Jurkat, Clone E6-1 (cell line): ENCODE measurements at regions not wholly inside any gene's neighbourhood (a gene's known extent, or its start where the extent isn't known, plus 50 kb on each side); places are given as distances from the start of the nearest gene placed in this dataset.

ENCODE experiments used
- DNase-seq: peaks from one replicate; pipeline ENCODE4 v3.0.0-alpha.2; 2011; ENCODE audit warnings: low read depth, low spot score
- H3K4me3 ChIP-seq: 2 replicates; pipeline ENCODE4 v1.5.1; 2011; ENCODE audit warnings: mild to moderate bottlenecking, low read length, control low read depth, moderate library complexity

DNA sequence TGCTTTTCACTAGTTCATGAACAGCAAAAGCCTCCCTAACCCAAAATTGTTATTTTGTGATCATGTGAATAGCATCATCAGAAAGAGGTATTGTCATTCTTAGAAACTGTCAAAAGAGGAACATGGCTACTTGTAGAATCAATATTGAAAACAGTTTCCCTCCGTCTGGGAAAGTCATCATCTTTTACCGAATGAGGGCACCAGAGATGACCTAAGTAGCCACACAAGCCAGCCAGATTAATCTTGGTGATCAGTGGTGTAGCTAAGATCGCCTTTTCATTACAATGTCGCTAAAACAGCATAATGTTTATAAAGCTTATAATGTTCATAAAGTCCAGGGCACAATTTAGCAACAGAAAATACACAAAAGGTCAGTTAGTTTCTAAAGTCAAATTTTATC, 136.1 kb downstream of the SIPA1L2 start:
- H3K4me3 ChIP-seq: no peak overlapping the region
- no peak for DNase-seq

DNA sequence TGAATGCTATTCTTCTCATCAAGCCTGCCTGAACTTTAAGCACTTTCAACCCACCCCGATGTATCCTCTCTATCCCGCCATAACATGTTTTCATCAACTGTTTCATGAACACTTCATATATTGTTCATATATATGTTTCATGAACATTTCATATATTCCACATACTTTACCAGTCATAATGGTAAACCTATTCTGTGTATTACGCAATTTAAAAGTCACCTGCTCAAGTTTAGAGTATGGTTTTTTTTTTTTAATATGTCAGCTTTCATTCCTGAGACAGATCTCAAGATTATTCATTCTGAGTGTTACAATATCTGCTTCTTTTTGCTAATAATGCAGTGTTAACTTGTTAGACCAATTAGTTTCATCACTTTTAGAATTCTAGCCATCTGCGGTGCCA, 140.7 kb downstream of the SIPA1L2 start:
- DNase-seq: no peak
- no peak overlapping the region for H3K4me3 ChIP-seq

DNA sequence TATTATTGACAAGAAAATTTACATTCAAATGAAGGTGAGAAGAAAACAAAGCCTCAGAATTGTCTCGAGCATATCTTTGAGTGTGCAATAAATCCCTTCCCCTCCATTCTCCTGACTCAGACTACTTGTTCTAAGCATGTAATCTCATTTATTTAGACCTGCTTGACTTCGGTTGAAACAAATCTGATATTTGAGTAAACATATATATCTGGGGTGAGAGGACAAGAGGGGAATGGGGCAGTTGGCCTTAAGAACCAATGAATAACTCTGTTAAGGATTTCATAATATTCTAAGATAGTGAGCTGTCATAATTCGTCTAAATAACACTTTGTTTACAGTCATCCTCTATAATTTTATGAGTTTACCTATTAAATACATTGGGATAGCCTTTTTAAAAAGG, 142.7 kb downstream of the SIPA1L2 start:
- no peak overlapping the region for H3K4me3 ChIP-seq
- DNase-seq: no peak

DNA sequence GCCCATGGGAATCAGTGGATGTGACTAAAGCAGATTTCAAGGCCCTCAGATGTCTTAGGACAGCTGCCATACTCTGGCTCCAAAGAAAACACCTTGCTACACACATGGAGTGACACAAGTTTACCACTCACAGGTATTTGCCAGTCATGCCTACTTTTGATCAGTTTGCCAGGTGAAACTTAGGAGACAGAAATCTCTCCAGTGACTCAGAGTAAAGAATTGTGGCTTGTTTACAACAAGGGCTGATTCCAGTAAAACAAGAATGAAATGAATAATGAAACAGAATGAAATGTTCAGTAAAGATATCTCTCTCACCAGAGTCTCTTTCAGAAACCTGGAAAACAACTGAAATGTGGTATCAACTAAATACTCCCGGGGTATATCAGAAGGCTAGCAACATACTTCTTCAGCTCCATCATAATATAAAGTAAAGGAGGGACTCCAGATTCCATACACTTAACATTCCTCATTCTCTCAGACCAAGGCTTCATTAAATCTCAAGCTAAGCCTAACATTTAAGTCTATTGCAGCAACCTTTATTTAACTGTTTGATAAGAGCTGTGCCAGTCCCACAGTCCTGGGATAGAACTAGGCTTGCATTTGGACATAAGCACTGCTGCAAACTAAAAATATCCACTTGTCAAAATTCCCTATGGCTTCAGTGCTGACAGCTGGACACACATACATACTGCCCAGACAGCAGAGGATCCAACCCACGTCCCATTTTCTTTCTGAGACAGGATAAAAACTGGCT, 143.3 kb downstream of the SIPA1L2 start:
- DNase-seq: no peak

DNA sequence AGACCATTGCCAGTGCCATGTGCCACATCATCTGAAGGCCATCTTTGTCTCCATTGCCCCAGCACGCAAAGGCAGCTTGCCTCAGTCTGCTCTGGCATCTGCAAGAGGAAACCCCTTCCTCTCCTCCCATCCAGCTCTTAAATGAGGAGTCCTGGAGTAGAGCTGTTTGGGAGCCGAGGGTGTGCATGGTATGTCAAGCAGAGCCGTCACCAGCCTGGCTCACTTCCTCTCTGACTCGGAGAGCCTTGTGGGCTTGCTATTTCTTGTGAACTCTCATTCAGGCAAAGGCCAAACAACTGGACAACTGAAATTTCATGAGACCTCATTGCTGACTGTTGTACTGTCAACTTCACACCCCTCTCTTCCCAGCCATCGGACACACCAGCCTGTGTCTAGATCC, 143.9 kb downstream of the SIPA1L2 start:
- no peak overlapping the region for H3K4me3 ChIP-seq
- DNase-seq: no peak

More for the DNA sequence above, 143.3 kb downstream of the SIPA1L2 start:
- no peak overlapping the region for H3K4me3 ChIP-seq

DNA sequence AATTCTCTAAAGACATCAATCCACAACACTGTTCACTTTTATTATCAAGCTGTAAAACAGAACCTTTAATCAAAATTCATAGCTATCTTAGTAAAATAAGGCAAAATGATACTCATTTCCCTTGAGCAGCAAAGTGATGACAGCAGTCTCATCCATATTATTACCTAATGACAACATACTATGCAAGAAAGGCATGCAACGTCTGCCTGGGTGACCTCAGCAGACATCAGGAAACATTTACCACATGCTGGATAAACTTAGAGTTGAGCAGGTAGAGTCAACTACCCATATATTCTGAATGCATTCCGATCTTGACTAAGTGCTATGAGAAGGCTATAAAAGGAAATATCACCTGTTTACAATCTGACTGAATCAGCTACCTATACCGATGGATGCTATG, 145.1 kb downstream of the SIPA1L2 start:
- no peak for DNase-seq
- no peak overlapping the region for H3K4me3 ChIP-seq

DNA sequence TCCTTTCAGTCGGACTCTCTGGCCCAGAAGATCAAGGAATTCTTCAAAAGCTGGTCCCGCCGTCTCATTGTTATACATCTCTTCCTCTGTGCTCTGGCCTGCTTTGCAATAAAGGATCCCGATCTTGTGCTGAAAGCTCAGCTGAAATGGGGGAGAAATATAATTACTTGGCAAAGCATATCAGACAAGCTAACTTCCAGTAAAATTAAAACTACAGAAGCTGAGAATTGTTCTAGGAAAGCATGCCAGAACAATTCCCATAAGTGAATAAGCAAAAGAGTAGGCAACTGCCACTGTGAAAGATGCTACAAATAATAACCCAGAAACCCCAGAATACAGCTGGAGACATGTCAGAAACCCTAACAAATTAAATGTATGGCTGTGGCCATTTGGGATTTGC, 146.1 kb downstream of the SIPA1L2 start:
- DNase-seq: no peak
- no peak overlapping the region for H3K4me3 ChIP-seq

DNA sequence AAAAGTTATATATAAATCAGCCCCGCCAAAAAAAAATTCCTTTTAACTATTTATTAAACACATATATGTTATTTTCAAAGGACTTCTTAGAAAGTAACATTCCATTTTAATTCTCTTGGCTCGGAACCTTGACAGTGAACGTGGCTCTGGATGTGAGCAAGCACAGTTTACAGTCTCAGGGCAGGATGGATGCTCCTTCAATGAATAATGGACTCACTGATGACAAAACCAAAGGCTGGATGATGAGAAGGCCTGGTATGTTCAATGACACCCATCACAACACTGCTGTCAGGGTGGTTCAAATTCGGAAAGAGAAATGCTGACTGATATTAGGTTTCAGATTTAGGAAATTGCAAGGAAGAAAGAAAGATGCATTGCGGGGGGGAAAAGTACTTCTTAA, 148.8 kb downstream of the SIPA1L2 start:
- no peak for DNase-seq
- H3K4me3 ChIP-seq: no peak overlapping the region

DNA sequence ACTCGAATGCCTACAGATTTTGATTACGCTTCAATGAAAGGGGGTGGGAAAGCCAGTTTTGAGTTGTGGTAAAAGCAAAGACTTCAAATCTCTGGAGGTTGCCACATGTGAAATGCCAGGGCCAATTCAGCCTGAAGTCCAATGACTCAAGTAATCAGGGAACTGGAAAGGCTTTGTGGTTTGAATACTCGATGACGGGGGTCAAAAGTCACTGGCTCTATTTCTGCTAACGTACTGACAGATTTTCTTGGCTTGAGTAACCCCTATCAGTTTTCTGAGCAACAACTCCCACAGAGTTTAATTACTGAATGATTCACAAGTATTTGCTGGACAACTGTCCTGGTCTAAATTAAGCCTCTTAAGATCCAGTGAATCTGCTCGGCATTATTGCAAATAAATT, 152.2 kb downstream of the SIPA1L2 start:
- no peak overlapping the region for H3K4me3 ChIP-seq
- no peak for DNase-seq

DNA sequence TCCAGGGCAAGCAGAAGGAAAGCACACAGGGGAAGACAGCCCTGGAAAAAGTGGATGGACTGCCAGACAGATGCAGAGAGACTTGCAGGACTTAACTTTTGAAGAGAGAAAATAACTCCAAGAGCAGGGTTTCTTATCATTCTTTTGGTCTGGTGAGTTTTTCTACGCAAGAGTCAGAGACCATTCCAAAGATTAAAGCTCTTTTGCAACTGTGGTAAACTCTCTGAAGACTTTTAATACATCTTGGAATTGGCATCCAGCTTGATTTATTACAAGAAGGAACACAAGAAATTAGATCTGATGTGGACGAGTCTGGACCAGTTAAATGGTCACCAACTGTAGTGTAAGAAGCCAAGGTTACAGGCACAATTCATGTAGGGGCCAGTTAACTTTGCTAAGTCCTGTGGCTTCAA, 153.4 kb downstream of the SIPA1L2 start:
- DNase-seq: no peak
- no peak overlapping the region for H3K4me3 ChIP-seq

DNA sequence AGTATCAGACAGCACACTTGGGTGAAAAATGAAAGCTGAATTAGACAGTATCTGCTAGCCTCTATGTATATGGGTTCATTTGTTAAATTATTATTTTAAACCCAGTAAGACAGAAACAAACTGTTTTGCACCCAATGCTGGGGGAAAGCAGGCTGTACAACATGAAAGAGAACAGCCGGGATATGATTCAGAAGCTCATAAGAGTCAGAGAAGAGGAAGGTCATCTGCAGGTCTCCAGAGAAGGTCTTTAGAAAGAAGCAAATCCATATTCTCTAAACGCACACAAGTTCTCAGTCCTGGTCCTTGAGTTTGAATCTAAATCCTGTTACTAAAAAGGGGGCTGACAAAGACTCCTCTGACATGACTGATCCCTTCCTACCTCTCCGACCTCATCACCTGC, 155.1 kb downstream of the SIPA1L2 start:
- H3K4me3 ChIP-seq: no peak overlapping the region
- DNase-seq: no peak

DNA sequence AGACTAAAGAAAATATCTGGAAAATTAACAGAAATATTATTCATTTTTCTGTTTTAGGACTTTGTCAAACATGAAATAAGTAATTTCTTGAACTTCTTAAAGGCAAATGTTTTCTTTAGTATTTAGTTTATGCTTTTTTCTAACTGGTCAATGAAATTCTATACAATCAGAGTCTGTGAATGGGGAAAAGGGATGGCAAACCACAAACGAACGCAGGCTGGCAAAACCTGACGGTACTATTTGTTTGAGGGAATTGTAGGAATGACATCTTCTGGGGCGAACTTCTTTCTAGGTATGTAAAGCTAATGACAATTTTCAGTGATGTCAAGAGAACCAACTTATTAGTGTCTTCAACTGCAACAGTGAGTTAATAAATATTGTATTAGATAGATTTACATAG, 156.0 kb downstream of the SIPA1L2 start:
- H3K4me3 ChIP-seq: no peak overlapping the region
- DNase-seq: no peak

DNA sequence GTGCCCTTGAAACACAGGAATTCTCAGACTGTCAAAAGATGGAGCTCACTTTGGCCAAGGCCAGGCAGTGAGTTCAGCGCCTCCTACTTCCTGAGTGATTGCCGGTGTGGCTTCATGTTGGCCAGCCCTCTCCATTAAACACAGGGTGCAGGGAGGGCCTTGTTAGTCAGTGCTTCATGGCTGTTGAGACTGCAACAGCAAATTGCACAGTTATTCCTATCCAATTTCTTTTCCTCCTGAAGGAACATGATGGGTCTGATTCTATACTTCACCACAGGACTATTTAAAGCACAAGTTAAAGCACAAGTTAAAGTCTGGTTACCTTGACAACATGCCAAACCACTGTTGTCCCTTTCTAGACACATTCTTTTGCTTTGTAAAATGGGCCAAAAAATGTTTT, 156.6 kb downstream of the SIPA1L2 start:
- no peak for DNase-seq
- H3K4me3 ChIP-seq: no peak overlapping the region

DNA sequence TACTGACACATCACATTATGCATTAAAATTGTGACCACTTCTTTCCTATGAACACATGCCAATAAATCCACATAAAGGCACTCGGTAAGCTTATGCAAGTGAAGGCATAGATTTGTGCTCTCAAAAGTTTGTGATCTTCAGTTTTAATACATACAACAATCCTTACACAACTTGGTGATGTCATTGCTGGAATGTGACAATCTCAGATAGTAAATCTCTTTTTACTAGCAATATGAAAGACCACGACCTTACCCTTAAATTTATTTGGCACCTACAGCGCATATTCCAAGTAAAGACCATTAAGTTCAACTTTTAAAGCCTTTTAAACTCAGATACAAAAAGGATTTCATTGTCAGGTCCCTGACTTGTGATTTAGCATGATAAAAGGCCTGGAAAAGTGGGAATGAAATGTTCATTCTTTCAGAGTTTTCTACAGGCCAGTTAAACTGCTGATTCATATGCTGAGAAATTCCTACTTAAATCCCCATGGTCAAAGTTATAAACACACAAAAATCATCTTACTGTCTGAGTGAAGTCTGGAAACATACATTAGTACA, 157.4 kb downstream of the SIPA1L2 start:
- no peak for DNase-seq
- no peak overlapping the region for H3K4me3 ChIP-seq

DNA sequence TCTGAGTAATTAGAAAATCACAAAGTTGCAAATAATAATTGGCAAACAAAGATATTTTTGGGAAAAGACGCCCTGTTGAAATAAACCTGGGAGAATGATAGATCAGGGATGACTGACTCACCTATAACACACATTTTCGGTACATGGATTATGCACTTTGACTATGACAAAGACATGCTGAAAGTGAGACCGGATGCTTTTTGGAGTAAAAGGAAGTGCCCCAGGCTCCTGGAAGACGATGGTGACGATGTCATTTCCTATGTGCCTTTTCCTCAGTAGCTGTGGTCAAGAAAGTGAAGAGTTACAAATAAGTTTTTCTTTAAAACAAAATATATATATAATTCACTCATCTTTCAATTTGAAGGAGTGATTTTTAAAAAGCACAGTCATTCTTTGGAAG, 158.7 kb downstream of the SIPA1L2 start:
- H3K4me3 ChIP-seq: no peak overlapping the region
- no peak for DNase-seq

DNA sequence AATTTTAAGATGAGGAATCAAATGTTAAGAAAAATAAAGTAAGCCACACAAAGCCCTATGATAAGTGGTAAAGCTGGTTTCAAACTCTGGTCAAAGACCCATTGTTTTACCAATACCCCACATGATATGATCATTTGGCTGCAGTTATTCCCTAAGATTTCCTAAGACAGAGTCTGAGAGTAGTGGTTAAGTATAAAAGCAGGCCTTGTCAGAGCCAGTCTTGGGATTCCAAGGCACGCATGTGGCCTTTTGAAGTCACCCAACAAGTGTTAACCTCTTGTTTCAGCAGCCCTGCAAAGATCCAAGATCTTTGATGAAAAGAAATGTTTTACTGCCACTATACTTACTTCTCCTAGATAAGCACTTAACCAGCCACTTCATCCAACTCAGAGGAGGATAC, 159.2 kb downstream of the SIPA1L2 start:
- DNase-seq: no peak

DNA sequence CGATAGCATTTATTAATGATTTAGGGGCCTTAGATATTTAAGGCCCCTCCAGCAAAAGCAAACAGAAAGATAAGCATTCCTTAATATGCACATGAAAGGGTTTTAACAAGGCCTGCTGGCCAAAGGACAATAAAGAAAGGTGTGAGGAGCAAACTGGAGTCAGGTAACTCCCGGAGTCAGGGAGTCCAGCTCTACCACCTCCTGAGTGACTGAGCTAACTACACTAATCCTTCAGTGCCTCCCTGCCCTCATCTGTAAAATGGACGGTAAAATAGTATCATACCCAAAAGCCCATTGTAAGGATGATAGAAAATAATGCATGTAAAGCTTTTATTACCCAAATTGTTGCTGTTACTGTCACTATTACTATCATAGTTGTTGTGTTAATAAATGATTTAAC, 161.7 kb downstream of the SIPA1L2 start:
- H3K4me3 ChIP-seq: no peak overlapping the region
- no peak for DNase-seq

More for the DNA sequence above, 159.2 kb downstream of the SIPA1L2 start:
- no peak overlapping the region for H3K4me3 ChIP-seq

DNA sequence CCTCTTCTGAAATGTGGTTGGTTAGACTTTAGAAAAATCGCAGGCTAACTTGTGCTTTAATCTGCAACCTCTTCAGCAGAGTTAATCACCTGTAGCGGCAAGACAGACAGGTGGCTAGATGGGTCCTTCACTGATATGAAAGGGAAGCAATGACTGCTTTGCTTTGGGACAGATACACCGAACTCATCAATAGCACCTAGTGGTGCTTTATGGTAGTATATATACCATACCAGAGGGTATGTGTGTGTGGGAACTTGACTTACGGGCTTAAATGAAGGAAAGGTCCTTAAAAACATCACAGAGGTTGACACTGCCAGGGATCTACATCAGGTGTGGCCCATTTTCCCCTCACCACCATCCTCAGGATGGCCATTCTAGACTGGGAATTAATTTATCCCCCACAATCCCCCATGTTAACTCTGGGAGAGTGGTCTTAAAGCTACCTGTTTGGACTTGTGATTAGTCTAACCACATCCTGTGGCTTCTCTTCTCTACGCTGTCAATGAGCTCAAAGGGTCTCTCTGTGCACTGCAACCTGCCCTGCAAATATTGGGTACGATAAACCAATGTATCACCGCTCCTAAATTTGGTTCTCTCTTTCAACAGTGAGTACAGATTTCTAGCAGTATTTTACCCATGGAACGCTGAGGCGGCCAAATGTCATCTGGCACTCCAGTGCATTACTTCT, 162.7 kb downstream of the SIPA1L2 start:
- DNase-seq: no peak
- H3K4me3 ChIP-seq: no peak overlapping the region

DNA sequence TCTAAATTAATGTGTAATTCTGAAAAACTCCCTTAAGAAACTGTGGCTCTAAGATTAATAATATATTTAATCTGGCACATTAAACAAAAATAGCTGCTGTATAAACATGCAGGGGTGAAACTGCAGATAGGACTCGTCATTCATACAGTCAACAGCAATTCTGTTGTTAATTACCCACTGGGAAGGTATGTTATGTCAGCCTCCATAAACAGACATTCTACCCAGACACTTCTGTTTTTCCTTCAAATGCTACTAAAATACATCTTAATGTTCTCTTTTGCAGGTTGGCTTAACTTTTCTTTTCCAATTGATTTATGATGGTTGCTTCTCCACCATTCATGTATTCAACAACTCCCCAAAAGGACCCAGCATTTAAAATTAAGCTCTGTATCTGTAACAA, 165.6 kb downstream of the SIPA1L2 start:
- DNase-seq: no peak
- H3K4me3 ChIP-seq: no peak overlapping the region

DNA sequence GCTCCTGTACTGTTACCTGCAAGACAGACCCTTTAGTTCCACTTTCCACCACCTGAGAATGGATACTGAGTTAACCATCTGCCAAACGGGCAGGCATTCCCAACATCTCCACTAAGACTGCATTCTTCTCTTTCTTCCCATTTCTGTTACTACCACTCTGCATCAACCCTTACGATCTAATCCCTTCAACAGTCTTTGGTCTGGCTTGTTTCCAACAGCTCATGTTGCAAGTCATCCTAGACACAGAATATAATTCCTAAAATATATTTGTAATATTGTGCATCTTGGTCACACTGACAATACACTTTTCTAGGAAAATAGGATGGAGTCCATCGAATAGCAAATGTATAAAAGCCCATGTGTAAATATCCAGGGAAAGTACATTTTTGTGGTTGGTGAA, 166.7 kb downstream of the SIPA1L2 start:
- no peak overlapping the region for H3K4me3 ChIP-seq
- no peak for DNase-seq

DNA sequence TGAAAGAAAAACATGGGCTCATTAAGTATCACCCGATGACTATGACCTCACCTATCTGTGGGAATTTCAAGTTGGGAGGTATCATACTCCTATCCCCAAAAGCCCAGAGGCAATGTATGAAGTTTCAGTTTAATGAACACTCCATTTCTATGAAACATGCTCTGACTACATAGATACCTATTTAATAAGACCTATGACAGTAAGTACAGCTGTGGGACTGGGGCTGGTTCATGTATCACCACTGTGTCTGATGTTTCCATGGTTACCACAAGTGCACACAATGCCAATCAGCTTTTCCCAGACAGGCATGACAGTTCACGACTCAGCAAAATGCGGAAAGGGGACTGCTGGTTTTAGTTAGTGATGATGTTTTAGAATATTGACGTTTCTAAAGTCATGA, 167.7 kb downstream of the SIPA1L2 start:
- no peak overlapping the region for H3K4me3 ChIP-seq
- no peak for DNase-seq
